AG04450 (cell line): ENCODE measurements at regions not wholly inside any gene's neighbourhood (a gene's known extent, or its start where the extent isn't known, plus 50 kb on each side); places are given as distances from the start of the nearest gene placed in this dataset.
A peak's percentile ranks its signal among the peaks of the same experiment; 100 is the strongest.

ENCODE experiments used
- CTCF ChIA-PET: fragments of 300-600, 350-600 bp; formaldehyde crosslinking; extraction: SDS; loops from one replicate; lab custom pipeline; 2022; ENCODE audit warnings: antibody characterized with exemption, inconsistent platforms; lab: Charles Lee
- POLR2A ChIA-PET: fragments of 350-600 bp; formaldehyde crosslinking; extraction: SDS; loops from one replicate; lab custom pipeline; 2021; ENCODE audit warnings: antibody characterized with exemption, inconsistent platforms; lab: Yijun Ruan, JAX
- DNase-seq: peaks from one replicate; pipeline ENCODE4 v3.0.0-alpha.2; 2011; ENCODE audit warnings: low read depth, low spot score
- H3K27ac ChIP-seq: one replicate; pipeline ENCODE4 v1.5.1; 2012; ENCODE audit warnings: low read depth, low read length, control low read depth
- H3K27me3 ChIP-seq: one replicate; pipeline ENCODE4 v1.6.0; 2012; ENCODE audit warnings: low read length; ENCODE audit not compliant: control insufficient read depth, insufficient read depth
- H3K4me3 ChIP-seq: 2 replicates; pipeline ENCODE4 v1.5.1; 2011; ENCODE audit warnings: mild to moderate bottlenecking, low read depth, low read length, control low read depth
- H3K9me3 ChIP-seq: 2 replicates; pipeline ENCODE4 v1.5.1; 2012; ENCODE audit warnings: low read length; ENCODE audit not compliant: control insufficient read depth, insufficient read depth
- TF ChIP-seq, protein P1 (sequence below): IDR thresholded peaks from 2 replicates; pipeline ENCODE4 v1.5.1; 2011; ENCODE audit warnings: low read depth, low read length, control low read depth, inconsistent platforms

DNA sequence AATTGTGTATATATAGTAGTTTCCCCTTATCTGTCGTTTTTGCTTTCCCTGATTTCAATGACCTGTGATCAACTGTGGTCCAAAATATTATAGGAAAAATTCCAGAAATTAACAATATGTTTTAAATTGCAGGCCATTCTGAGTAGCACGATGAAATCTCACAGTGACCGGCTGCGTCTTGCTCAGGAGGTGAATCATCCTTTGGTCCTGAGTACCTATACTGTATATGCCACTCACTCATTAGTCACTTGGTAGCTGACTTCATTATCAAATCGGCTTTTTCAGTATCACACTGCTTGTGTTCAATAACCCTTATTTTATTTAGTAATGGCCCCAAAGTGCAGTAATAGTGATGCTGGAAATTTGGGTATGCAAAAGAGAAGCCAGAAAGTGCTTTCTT is 728.3 kb upstream of the EYS start:
- H3K27ac ChIP-seq = no peak overlapping the region
- H3K27me3 ChIP-seq = no peaks in the 10 kb centered on the region
- ChIA-PET POLR2A (no interaction called here), CTCF (no interaction called here)
- TF ChIP-seq, protein P1, sequence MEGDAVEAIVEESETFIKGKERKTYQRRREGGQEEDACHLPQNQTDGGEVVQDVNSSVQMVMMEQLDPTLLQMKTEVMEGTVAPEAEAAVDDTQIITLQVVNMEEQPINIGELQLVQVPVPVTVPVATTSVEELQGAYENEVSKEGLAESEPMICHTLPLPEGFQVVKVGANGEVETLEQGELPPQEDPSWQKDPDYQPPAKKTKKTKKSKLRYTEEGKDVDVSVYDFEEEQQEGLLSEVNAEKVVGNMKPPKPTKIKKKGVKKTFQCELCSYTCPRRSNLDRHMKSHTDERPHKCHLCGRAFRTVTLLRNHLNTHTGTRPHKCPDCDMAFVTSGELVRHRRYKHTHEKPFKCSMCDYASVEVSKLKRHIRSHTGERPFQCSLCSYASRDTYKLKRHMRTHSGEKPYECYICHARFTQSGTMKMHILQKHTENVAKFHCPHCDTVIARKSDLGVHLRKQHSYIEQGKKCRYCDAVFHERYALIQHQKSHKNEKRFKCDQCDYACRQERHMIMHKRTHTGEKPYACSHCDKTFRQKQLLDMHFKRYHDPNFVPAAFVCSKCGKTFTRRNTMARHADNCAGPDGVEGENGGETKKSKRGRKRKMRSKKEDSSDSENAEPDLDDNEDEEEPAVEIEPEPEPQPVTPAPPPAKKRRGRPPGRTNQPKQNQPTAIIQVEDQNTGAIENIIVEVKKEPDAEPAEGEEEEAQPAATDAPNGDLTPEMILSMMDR = no peak
- no peak overlapping the region for H3K4me3 ChIP-seq
- H3K9me3 ChIP-seq = no peaks in the 10 kb centered on the region
- no peak for DNase-seq

- POLR2A ChIA-PET = no interaction called here
- no peak for DNase-seq
Observed at GRCh38 chr6:66429210-66429609, 722.2 kb upstream of the EYS start.

DNA sequence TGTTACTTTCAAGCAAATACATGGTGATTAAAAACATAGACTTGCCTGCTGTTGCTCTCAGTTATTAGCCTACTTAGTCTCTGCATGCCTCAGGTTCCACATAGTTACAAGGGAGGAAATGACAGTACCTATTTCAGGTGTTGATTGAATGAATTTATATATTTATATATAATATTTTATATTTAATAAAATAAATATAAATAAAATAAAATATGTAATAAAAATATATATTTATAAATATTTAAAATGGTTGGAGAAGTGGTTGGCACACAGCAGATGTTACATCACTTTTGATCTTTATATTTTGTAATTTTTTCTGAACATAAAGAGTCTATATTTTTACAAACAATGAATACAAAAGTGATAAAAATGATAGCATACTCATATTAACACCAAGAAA is 716.0 kb upstream of the EYS start:
- TF ChIP-seq, protein P1 = no peak
- H3K4me3 ChIP-seq = no peak overlapping the region
- no peak overlapping the region for H3K27ac ChIP-seq
- DNase-seq = no peak
- ChIA-PET POLR2A (no interaction called here), CTCF (no interaction called here)
- no peaks in the 10 kb centered on the region for H3K27me3 ChIP-seq
- H3K9me3 ChIP-seq = no peaks in the 10 kb centered on the region

More at GRCh38 chr6:66429210-66429609, 722.2 kb upstream of the EYS start:
- H3K27me3 ChIP-seq = no peaks in the 10 kb centered on the region
- H3K9me3 ChIP-seq = no peaks in the 10 kb centered on the region
- CTCF ChIA-PET = no interaction called here
- no peak overlapping the region for H3K4me3 ChIP-seq
- TF ChIP-seq, protein P1 = no peak
- H3K27ac ChIP-seq = no peak overlapping the region

DNA sequence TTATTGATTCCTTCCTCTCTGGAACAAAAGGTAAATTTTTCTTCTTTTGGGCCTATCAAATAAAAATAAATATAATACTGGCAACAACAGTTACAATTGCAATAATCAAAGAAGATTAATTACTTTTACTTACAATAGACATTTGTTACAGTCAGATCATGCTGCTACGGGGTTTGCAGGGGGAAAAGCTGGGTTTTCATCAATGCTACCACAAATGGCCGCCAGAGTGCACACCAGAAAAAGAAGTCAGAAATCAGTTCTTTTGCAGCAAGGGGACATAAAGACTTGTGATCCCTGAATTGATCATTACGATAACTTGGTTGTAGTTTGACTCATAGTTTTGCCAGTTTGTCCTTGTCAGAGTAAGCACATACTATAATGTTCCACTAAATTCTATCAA is 714.5 kb upstream of the EYS start:
- DNase-seq = no peak
- ChIA-PET CTCF (no interaction called here), POLR2A (no interaction called here)
- H3K4me3 ChIP-seq = no peak overlapping the region
- H3K27me3 ChIP-seq = no peaks in the 10 kb centered on the region
- no peaks in the 10 kb centered on the region for H3K9me3 ChIP-seq
- no peak overlapping the region for H3K27ac ChIP-seq
- TF ChIP-seq, protein P1 = peak; percentile 25

- ChIA-PET POLR2A (no interaction called here), CTCF (no interaction called here)
- Histone ChIP-seq H3K27me3 (no peaks in the 10 kb centered on the region), H3K27ac (no peak overlapping the region), H3K4me3 (no peak overlapping the region), H3K9me3 (no peaks in the 10 kb centered on the region)
- TF ChIP-seq, protein P1 = no peak
- no peak for DNase-seq
Observed at GRCh38 chr6:66418906-66419305, 711.9 kb upstream of the EYS start.
